Naive thymus-derived CD4-positive, alpha-beta T cell (primary cell): ENCODE measurements at regions not wholly inside any gene's neighbourhood (a gene's known extent, or its start where the extent isn't known, plus 50 kb on each side); places are given as distances from the start of the nearest gene placed in this dataset.

Source experiments
- ATAC-seq: fragments of 150-1000 bp; cut with Tn5 transposase; 2 replicates; pipeline ENCODE4 v1.10.0; 2021; ENCODE audit warnings: mild to moderate bottlenecking, moderate library complexity
- CTCF ChIA-PET: fragments of 350-600 bp; sonication (Branson Sonifier 250); formaldehyde crosslinking; loops from one replicate; lab custom pipeline; 2021; ENCODE audit warnings: antibody characterized with exemption; lab: Charles Lee
- POLR2A ChIA-PET: fragments of 350-600 bp; sonication (Branson Sonifier 250); formaldehyde crosslinking; loops from one replicate; lab custom pipeline; 2021; ENCODE audit warnings: antibody characterized with exemption, inconsistent platforms; lab: Charles Lee
- DNase-seq, 9 donors: peaks; one replicate each; pipeline versions ENCODE4 v3.0.0 to v3.0.0-alpha.2; 2020 to 2022; ENCODE audit warnings: mixed read lengths in 1 of 9
- H3K27ac ChIP-seq: one replicate; pipeline ENCODE4 v1.7.0; 2013; ENCODE audit warnings: mild to moderate bottlenecking, low read depth, low read length, moderate library complexity
- H3K27me3 ChIP-seq, 2 donors: one replicate each; pipeline ENCODE4 v1.7.0; 2013; ENCODE audit warnings: low read length in 2 of 2, mild to moderate bottlenecking in 2 of 2, moderate library complexity in 2 of 2; ENCODE audit not compliant: control insufficient read depth in 2 of 2, insufficient read depth in 2 of 2
- H3K36me3 ChIP-seq, 3 experiments: 1 replicate in 2 of 3; 2 replicates in 1 of 3; pipeline ENCODE4 v1.7.0; 2013; ENCODE audit warnings: low read length in 3 of 3, mild to moderate bottlenecking in 3 of 3, moderate library complexity in 1 of 3; ENCODE audit not compliant: insufficient read depth in 3 of 3, control insufficient read depth in 2 of 3
- H3K4me1 ChIP-seq, 2 donors: one replicate each; pipeline ENCODE4 v1.7.0; 2013; ENCODE audit warnings: low read length in 2 of 2, mild to moderate bottlenecking in 2 of 2, moderate library complexity in 1 of 2; ENCODE audit not compliant: control insufficient read depth in 2 of 2, insufficient read depth in 2 of 2
- H3K4me3 ChIP-seq: 2 replicates; pipeline ENCODE4 v1.7.0; 2013; ENCODE audit warnings: mild to moderate bottlenecking, low read length
- H3K9me3 ChIP-seq, 3 experiments: 1 replicate in 2 of 3; 2 replicates in 1 of 3; pipeline ENCODE4 v1.7.0; 2013; ENCODE audit warnings: low read length in 3 of 3; ENCODE audit not compliant: control insufficient read depth in 2 of 3
- H3K27ac Mint-ChIP-seq, 9 donors: one replicate each; pipeline ENCODE4 v1.8.0; 2020 to 2022; ENCODE audit warnings: mixed read lengths in 9 of 9, mild to moderate bottlenecking in 8 of 9, moderate library complexity in 5 of 9, inconsistent platforms in 2 of 9
- H3K27me3 Mint-ChIP-seq, 5 donors: one replicate each; pipeline ENCODE4 v1.8.0; 2021 to 2022; ENCODE audit warnings: mixed read lengths in 5 of 5, mild to moderate bottlenecking in 1 of 5
- H3K36me3 Mint-ChIP-seq, 5 donors: one replicate each; pipeline ENCODE4 v1.8.0; 2020 to 2022; ENCODE audit warnings: mixed read lengths in 5 of 5, mild to moderate bottlenecking in 3 of 5, inconsistent platforms in 1 of 5
- H3K4me1 Mint-ChIP-seq, 7 donors: one replicate each; pipeline ENCODE4 v1.8.0; 2020 to 2022; ENCODE audit warnings: mixed read lengths in 7 of 7, mild to moderate bottlenecking in 3 of 7, inconsistent platforms in 1 of 7
- H3K4me3 Mint-ChIP-seq, 10 donors: one replicate each; pipeline ENCODE4 v1.8.0; 2020 to 2022; ENCODE audit warnings: mild to moderate bottlenecking in 10 of 10, mixed read lengths in 10 of 10, moderate library complexity in 6 of 10, inconsistent platforms in 2 of 10
- H3K9me3 Mint-ChIP-seq, 11 donors: one replicate each; pipeline ENCODE4 v1.8.0; 2020 to 2022; ENCODE audit warnings: mixed read lengths in 11 of 11, mild to moderate bottlenecking in 4 of 11, inconsistent platforms in 1 of 11, moderate library complexity in 1 of 11
- intact Hi-C, 2 donors: fragments of 100-400 bp; cut with micrococcal nuclease; formaldehyde crosslinking; loops; one replicate each; pipeline ENCODE4 v1.15.1; 2023

- no peaks in the 10 kb centered on the region for H3K27me3 ChIP-seq
- intact Hi-C loops: no loop called here
- no peak overlapping the region for H3K27ac ChIP-seq
- Mint-ChIP-seq H3K4me1 (peaks cover 0 to 11% (median 6%) of the 10 kb centered on the region in 7 donors), H3K9me3 (peaks cover 0 to 8% (median 0%) of the 10 kb centered on the region in 11 donors), H3K4me3 (no peak overlapping the region), H3K27ac (no peak overlapping the region), H3K27me3 (peaks cover 0 to 13% (median 7%) of the 10 kb centered on the region in 5 donors), H3K36me3 (no peaks in the 10 kb centered on the region)
- no peaks in the 10 kb centered on the region for H3K36me3 ChIP-seq
- no peak for ATAC-seq
- H3K9me3 ChIP-seq: no peaks in the 10 kb centered on the region
- no peak for DNase-seq
- H3K4me3 ChIP-seq: no peak overlapping the region
- ChIA-PET CTCF (no interaction called here), POLR2A (no interaction called here)
- no peaks in the 10 kb centered on the region for H3K4me1 ChIP-seq
These were observed 119.7 kb upstream of the C1orf174 start for GRCh38 chr1:4019606-4020331.

- Mint-ChIP-seq H3K27ac (no peak overlapping the region), H3K36me3 (no peaks in the 10 kb centered on the region), H3K27me3 (peaks cover 0 to 20% (median 12%) of the 10 kb centered on the region in 5 donors), H3K9me3 (peaks cover 0 to 9% (median 0%) of the 10 kb centered on the region in 11 donors), H3K4me1 (peaks cover 0 to 11% (median 6%) of the 10 kb centered on the region in 7 donors), H3K4me3 (no peak overlapping the region)
- intact Hi-C loops: no loop called here
- Histone ChIP-seq H3K27me3 (no peaks in the 10 kb centered on the region), H3K4me3 (no peak overlapping the region), H3K36me3 (no peaks in the 10 kb centered on the region), H3K4me1 (no peaks in the 10 kb centered on the region), H3K9me3 (no peaks in the 10 kb centered on the region), H3K27ac (no peak overlapping the region)
- DNase-seq (no peak), ATAC-seq (no peak)
- POLR2A ChIA-PET: no interaction called here
- CTCF ChIA-PET: no interaction called here
These were observed 120.4 kb upstream of the C1orf174 start for GRCh38 chr1:4020449-4020848.

- Mint-ChIP-seq H3K27me3 (peaks cover 0 to 24% (median 12%) of the 10 kb centered on the region in 5 donors), H3K36me3 (no peaks in the 10 kb centered on the region), H3K4me3 (no peak overlapping the region), H3K9me3 (peaks cover 0 to 9% (median 0%) of the 10 kb centered on the region in 11 donors), H3K4me1 (peaks cover 0 to 7% (median 5%) of the 10 kb centered on the region in 7 donors), H3K27ac (no peak overlapping the region)
- ChIA-PET CTCF (no interaction called here), POLR2A (no interaction called here)
- intact Hi-C loops: no loop called here
- no peak for DNase-seq
- Histone ChIP-seq H3K36me3 (no peaks in the 10 kb centered on the region), H3K27ac (no peak overlapping the region), H3K4me1 (no peaks in the 10 kb centered on the region), H3K27me3 (no peaks in the 10 kb centered on the region), H3K9me3 (no peaks in the 10 kb centered on the region), H3K4me3 (no peak overlapping the region)
- no peak for ATAC-seq
These were observed 121.3 kb upstream of the C1orf174 start for GRCh38 chr1:4021136-4021973.

GRCh38 chr1:4021974-4022268 is 121.8 kb upstream of the C1orf174 start:
- intact Hi-C loops: no loop called here
- H3K9me3 ChIP-seq: no peaks in the 10 kb centered on the region
- no peaks in the 10 kb centered on the region for H3K4me1 ChIP-seq
- no peak overlapping the region for H3K27ac ChIP-seq
- H3K27me3 Mint-ChIP-seq: peaks cover 0 to 24% (median 12%) of the 10 kb centered on the region in 5 donors
- ChIA-PET POLR2A (no interaction called here), CTCF (no interaction called here)
- DNase-seq: no peak
- H3K36me3 ChIP-seq: no peaks in the 10 kb centered on the region
- no peak overlapping the region for H3K4me3 ChIP-seq
- H3K27me3 ChIP-seq: no peaks in the 10 kb centered on the region
- ATAC-seq: no peak
- H3K27ac Mint-ChIP-seq: no peak overlapping the region
- H3K36me3 Mint-ChIP-seq: no peaks in the 10 kb centered on the region
- H3K4me1 Mint-ChIP-seq: peaks cover 0 to 4% (median 3%) of the 10 kb centered on the region in 7 donors
- no peak overlapping the region for H3K4me3 Mint-ChIP-seq
- H3K9me3 Mint-ChIP-seq: peaks cover 0 to 9% (median 0%) of the 10 kb centered on the region in 11 donors

GRCh38 chr1:4022715-4023114 is 122.6 kb upstream of the C1orf174 start:
- no peak for DNase-seq
- H3K9me3 ChIP-seq: no peaks in the 10 kb centered on the region
- ATAC-seq: no peak
- Mint-ChIP-seq H3K9me3 (peaks cover 0 to 9% (median 0%) of the 10 kb centered on the region in 11 donors), H3K36me3 (no peaks in the 10 kb centered on the region), H3K27me3 (peaks cover 0 to 24% (median 12%) of the 10 kb centered on the region in 5 donors), H3K4me1 (peaks cover 0 to 6% (median 1%) of the 10 kb centered on the region in 7 donors), H3K27ac (no peak overlapping the region), H3K4me3 (no peak overlapping the region)
- H3K27ac ChIP-seq: no peak overlapping the region
- intact Hi-C loops: no loop called here
- H3K4me3 ChIP-seq: no peak overlapping the region
- H3K36me3 ChIP-seq: no peaks in the 10 kb centered on the region
- no peaks in the 10 kb centered on the region for H3K27me3 ChIP-seq
- H3K4me1 ChIP-seq: no peaks in the 10 kb centered on the region
- ChIA-PET CTCF (no interaction called here), POLR2A (no interaction called here)

GRCh38 chr1:4023678-4024077 is 123.6 kb upstream of the C1orf174 start:
- Histone ChIP-seq H3K36me3 (no peaks in the 10 kb centered on the region), H3K9me3 (no peaks in the 10 kb centered on the region), H3K4me1 (no peaks in the 10 kb centered on the region), H3K27me3 (no peaks in the 10 kb centered on the region), H3K27ac (no peak overlapping the region), H3K4me3 (no peak overlapping the region)
- Mint-ChIP-seq H3K27ac (no peak overlapping the region), H3K9me3 (peaks cover 0 to 7% (median 0%) of the 10 kb centered on the region in 11 donors), H3K27me3 (peaks cover 0 to 32% (median 12%) of the 10 kb centered on the region in 5 donors), H3K4me1 (peaks cover 0 to 6% (median 0%) of the 10 kb centered on the region in 7 donors), H3K36me3 (no peaks in the 10 kb centered on the region), H3K4me3 (no peak overlapping the region)
- CTCF ChIA-PET: no interaction called here
- DNase-seq (no peak), ATAC-seq (no peak)
- POLR2A ChIA-PET: no interaction called here
- intact Hi-C loops: no loop called here
